ENCODE measurements at regions not wholly inside any gene's neighbourhood (a gene's known extent, or its start where the extent isn't known, plus 50 kb on each side); places are given as distances from the start of the nearest gene placed in this dataset.
"Not testable (repeated sequence)": the region's sequence is repeated elsewhere in the genome, so short reads cannot be mapped to it uniquely, and the experiment has no call there.

GRCh38 chr13:90454002-90454636 lies 893.4 kb upstream of the MIR17HG start:
- no peak overlapping the region for H3K27ac ChIP-seq (ENCODE audit: low read depth in 2 of 2, low read length in 1 of 2)
- H3K9me3 ChIP-seq (ENCODE audit: control insufficient read depth in 2 of 2, insufficient read depth in 1 of 2, low read depth in 1 of 2, low read length in 1 of 2) = no peaks in the 10 kb centered on the region
- no peak overlapping the region for H3K4me3 ChIP-seq (ENCODE audit: low read depth in 1 of 2, low read length in 2 of 2)
- no peaks in the 10 kb centered on the region for H3K4me1 ChIP-seq (ENCODE audit: control insufficient read depth in 2 of 2, insufficient read depth in 2 of 2, low read length in 1 of 2)
- no peaks in the 10 kb centered on the region for H3K36me3 ChIP-seq (ENCODE audit: control insufficient read depth in 2 of 2, insufficient read depth in 2 of 2, low read length in 1 of 2)
- H3K27me3 ChIP-seq (ENCODE audit: control insufficient read depth in 1 of 2, insufficient read depth in 2 of 2, low read length in 2 of 2) = no peaks in the 10 kb centered on the region
- WGBS, 2 donors = 21 to 34% methylated on average over 2 of the region's 2 CpGs

GRCh38 chr13:90455067-90455466 lies 892.4 kb upstream of the MIR17HG start:
- H3K27ac ChIP-seq (ENCODE audit: low read depth in 2 of 2, low read length in 1 of 2) = no peak overlapping the region
- WGBS, 2 donors = 93% methylated on average over 1 of the region's 1 CpG
- H3K27me3 ChIP-seq (ENCODE audit: control insufficient read depth in 1 of 2, insufficient read depth in 2 of 2, low read length in 2 of 2) = no peaks in the 10 kb centered on the region
- no peaks in the 10 kb centered on the region for H3K9me3 ChIP-seq (ENCODE audit: control insufficient read depth in 2 of 2, insufficient read depth in 1 of 2, low read depth in 1 of 2, low read length in 1 of 2)
- no peaks in the 10 kb centered on the region for H3K36me3 ChIP-seq (ENCODE audit: control insufficient read depth in 2 of 2, insufficient read depth in 2 of 2, low read length in 1 of 2)
- no peak overlapping the region for H3K4me3 ChIP-seq (ENCODE audit: low read depth in 1 of 2, low read length in 2 of 2)
- no peaks in the 10 kb centered on the region for H3K4me1 ChIP-seq (ENCODE audit: control insufficient read depth in 2 of 2, insufficient read depth in 2 of 2, low read length in 1 of 2)

- H3K4me1 ChIP-seq (ENCODE audit: control insufficient read depth in 2 of 2, insufficient read depth in 2 of 2, low read length in 1 of 2) = no peaks in the 10 kb centered on the region
- H3K4me3 ChIP-seq (ENCODE audit: low read depth in 1 of 2, low read length in 2 of 2) = no peak overlapping the region
- H3K9me3 ChIP-seq (ENCODE audit: control insufficient read depth in 2 of 2, insufficient read depth in 1 of 2, low read depth in 1 of 2, low read length in 1 of 2) = no peaks in the 10 kb centered on the region
- no peaks in the 10 kb centered on the region for H3K36me3 ChIP-seq (ENCODE audit: control insufficient read depth in 2 of 2, insufficient read depth in 2 of 2, low read length in 1 of 2)
- WGBS, 2 donors = 56 to 68% methylated on average over 4 of the region's 4 CpGs
- H3K27ac ChIP-seq (ENCODE audit: low read depth in 2 of 2, low read length in 1 of 2) = no peak overlapping the region
- H3K27me3 ChIP-seq (ENCODE audit: control insufficient read depth in 1 of 2, insufficient read depth in 2 of 2, low read length in 2 of 2) = no peaks in the 10 kb centered on the region
Measured at GRCh38 chr13:90455823-90456222, 891.7 kb upstream of the MIR17HG start.

GRCh38 chr13:90461398-90461797 lies 886.1 kb upstream of the MIR17HG start:
- Histone ChIP-seq H3K36me3 (ENCODE audit: control insufficient read depth in 2 of 2, insufficient read depth in 2 of 2, low read length in 1 of 2) (no peaks in the 10 kb centered on the region), H3K4me3 (ENCODE audit: low read depth in 1 of 2, low read length in 2 of 2) (no peak overlapping the region), H3K27me3 (ENCODE audit: control insufficient read depth in 1 of 2, insufficient read depth in 2 of 2, low read length in 2 of 2) (no peaks in the 10 kb centered on the region), H3K27ac (ENCODE audit: low read depth in 2 of 2, low read length in 1 of 2) (no peak overlapping the region), H3K4me1 (ENCODE audit: control insufficient read depth in 2 of 2, insufficient read depth in 2 of 2, low read length in 1 of 2) (no peaks in the 10 kb centered on the region), H3K9me3 (ENCODE audit: control insufficient read depth in 2 of 2, insufficient read depth in 1 of 2, low read depth in 1 of 2, low read length in 1 of 2) (no peaks in the 10 kb centered on the region)
- WGBS, 2 donors = 71 to 74% methylated on average over 3 of the region's 3 CpGs

GRCh38 chr13:90477216-90477615 lies 870.3 kb upstream of the MIR17HG start:
- Histone ChIP-seq H3K27ac (ENCODE audit: low read depth in 2 of 2, low read length in 1 of 2) (no peak overlapping the region), H3K4me3 (ENCODE audit: low read depth in 1 of 2, low read length in 2 of 2) (no peak overlapping the region), H3K36me3 (ENCODE audit: control insufficient read depth in 2 of 2, insufficient read depth in 2 of 2, low read length in 1 of 2) (no peaks in the 10 kb centered on the region), H3K27me3 (ENCODE audit: control insufficient read depth in 1 of 2, insufficient read depth in 2 of 2, low read length in 2 of 2) (no peaks in the 10 kb centered on the region), H3K9me3 (ENCODE audit: control insufficient read depth in 2 of 2, insufficient read depth in 1 of 2, low read depth in 1 of 2, low read length in 1 of 2) (no peaks in the 10 kb centered on the region), H3K4me1 (ENCODE audit: control insufficient read depth in 2 of 2, insufficient read depth in 2 of 2, low read length in 1 of 2) (no peaks in the 10 kb centered on the region)

- Histone ChIP-seq H3K36me3 (ENCODE audit: control insufficient read depth in 2 of 2, insufficient read depth in 2 of 2, low read length in 1 of 2) (no peaks in the 10 kb centered on the region), H3K9me3 (ENCODE audit: control insufficient read depth in 2 of 2, insufficient read depth in 1 of 2, low read depth in 1 of 2, low read length in 1 of 2) (no peaks in the 10 kb centered on the region), H3K4me1 (ENCODE audit: control insufficient read depth in 2 of 2, insufficient read depth in 2 of 2, low read length in 1 of 2) (no peaks in the 10 kb centered on the region), H3K27ac (ENCODE audit: low read depth in 2 of 2, low read length in 1 of 2) (no peak overlapping the region), H3K27me3 (ENCODE audit: control insufficient read depth in 1 of 2, insufficient read depth in 2 of 2, low read length in 2 of 2) (no peaks in the 10 kb centered on the region), H3K4me3 (ENCODE audit: low read depth in 1 of 2, low read length in 2 of 2) (no peak overlapping the region)
- WGBS, 2 donors = 78 to 92% methylated on average over 1 of the region's 1 CpG
Measured at GRCh38 chr13:90483906-90484305, 863.6 kb upstream of the MIR17HG start.

GRCh38 chr13:90485436-90485835 lies 862.1 kb upstream of the MIR17HG start:
- Histone ChIP-seq H3K36me3 (ENCODE audit: control insufficient read depth in 2 of 2, insufficient read depth in 2 of 2, low read length in 1 of 2) (no peaks in the 10 kb centered on the region), H3K9me3 (ENCODE audit: control insufficient read depth in 2 of 2, insufficient read depth in 1 of 2, low read depth in 1 of 2, low read length in 1 of 2) (no peaks in the 10 kb centered on the region), H3K4me1 (ENCODE audit: control insufficient read depth in 2 of 2, insufficient read depth in 2 of 2, low read length in 1 of 2) (no peaks in the 10 kb centered on the region)

GRCh38 chr13:90492872-90493271 lies 854.6 kb upstream of the MIR17HG start:
- H3K9me3 ChIP-seq (ENCODE audit: control insufficient read depth in 2 of 2, insufficient read depth in 1 of 2, low read depth in 1 of 2, low read length in 1 of 2) = no peaks in the 10 kb centered on the region
- no peaks in the 10 kb centered on the region for H3K36me3 ChIP-seq (ENCODE audit: control insufficient read depth in 2 of 2, insufficient read depth in 2 of 2, low read length in 1 of 2)
- no peaks in the 10 kb centered on the region for H3K4me1 ChIP-seq (ENCODE audit: control insufficient read depth in 2 of 2, insufficient read depth in 2 of 2, low read length in 1 of 2)
- no peak overlapping the region for H3K4me3 ChIP-seq (ENCODE audit: low read depth in 1 of 2, low read length in 2 of 2)
- no peaks in the 10 kb centered on the region for H3K27me3 ChIP-seq (ENCODE audit: control insufficient read depth in 1 of 2, insufficient read depth in 2 of 2, low read length in 2 of 2)
- H3K27ac ChIP-seq (ENCODE audit: low read depth in 2 of 2, low read length in 1 of 2) = no peak overlapping the region
- 73 to 81% methylated on average over 2 of the region's 2 CpGs for WGBS, 2 donors

More at GRCh38 chr13:90485436-90485835, 862.1 kb upstream of the MIR17HG start:
- Histone ChIP-seq H3K27ac (ENCODE audit: low read depth in 2 of 2, low read length in 1 of 2) (no peak overlapping the region), H3K4me3 (ENCODE audit: low read depth in 1 of 2, low read length in 2 of 2) (no peak overlapping the region), H3K27me3 (ENCODE audit: control insufficient read depth in 1 of 2, insufficient read depth in 2 of 2, low read length in 2 of 2) (no peaks in the 10 kb centered on the region)

- H3K36me3 ChIP-seq (ENCODE audit: control insufficient read depth in 2 of 2, insufficient read depth in 2 of 2, low read length in 1 of 2) = no peaks in the 10 kb centered on the region
- no peaks in the 10 kb centered on the region for H3K9me3 ChIP-seq (ENCODE audit: control insufficient read depth in 2 of 2, insufficient read depth in 1 of 2, low read depth in 1 of 2, low read length in 1 of 2)
- H3K4me3 ChIP-seq (ENCODE audit: low read depth in 1 of 2, low read length in 2 of 2) = no peak overlapping the region
- H3K27ac ChIP-seq (ENCODE audit: low read depth in 2 of 2, low read length in 1 of 2) = no peak overlapping the region
- no peaks in the 10 kb centered on the region for H3K27me3 ChIP-seq (ENCODE audit: control insufficient read depth in 1 of 2, insufficient read depth in 2 of 2, low read length in 2 of 2)
- H3K4me1 ChIP-seq (ENCODE audit: control insufficient read depth in 2 of 2, insufficient read depth in 2 of 2, low read length in 1 of 2) = no peaks in the 10 kb centered on the region
- 66 to 78% methylated on average over 2 of the region's 2 CpGs for WGBS, 2 donors
Measured at GRCh38 chr13:90493667-90494066, 853.8 kb upstream of the MIR17HG start.

GRCh38 chr13:90494849-90495248 lies 852.6 kb upstream of the MIR17HG start:
- not testable (repeated sequence) for H3K4me1 ChIP-seq (ENCODE audit: control insufficient read depth in 2 of 2, insufficient read depth in 2 of 2, low read length in 1 of 2); H3K27me3 ChIP-seq (ENCODE audit: control insufficient read depth in 1 of 2, insufficient read depth in 2 of 2, low read length in 2 of 2); H3K9me3 ChIP-seq (ENCODE audit: control insufficient read depth in 2 of 2, insufficient read depth in 1 of 2, low read depth in 1 of 2, low read length in 1 of 2); H3K4me3 ChIP-seq (ENCODE audit: low read depth in 1 of 2, low read length in 2 of 2); H3K27ac ChIP-seq (ENCODE audit: low read depth in 2 of 2, low read length in 1 of 2); H3K36me3 ChIP-seq (ENCODE audit: control insufficient read depth in 2 of 2, insufficient read depth in 2 of 2, low read length in 1 of 2)
- 96 to 97% methylated on average over 27 of the region's 27 CpGs for WGBS, 2 donors

Measured in esophagus (tissue), 2 donors.